WERI-Rb-1 (cell line): ENCODE measurements at regions not wholly inside any gene's neighbourhood (a gene's known extent, or its start where the extent isn't known, plus 50 kb on each side); places are given as distances from the start of the nearest gene placed in this dataset.

ENCODE experiments used
- DNase-seq: peaks from one replicate; pipeline ENCODE4 v3.0.0-alpha.2; 2020
- H3K27ac ChIP-seq: fragments of 250-450 bp; sonication (Bioruptor Pico); 2 replicates; pipeline ENCODE4 v1.5.1; 2020; ENCODE audit warnings: mild to moderate bottlenecking, moderate library complexity
- H3K27me3 ChIP-seq: fragments of 250-450 bp; sonication (Bioruptor Pico); 2 replicates; pipeline ENCODE4 v1.5.1; 2021; ENCODE audit warnings: mild to moderate bottlenecking, low read depth, moderate library complexity; ENCODE audit not compliant: insufficient read depth, severe bottlenecking
- H3K36me3 ChIP-seq: fragments of 250-450 bp; sonication (Bioruptor Pico); 2 replicates; pipeline ENCODE4 v1.5.1; 2020; ENCODE audit warnings: mild to moderate bottlenecking, moderate library complexity
- H3K4me3 ChIP-seq: 2 replicates; pipeline ENCODE4 v1.5.1; 2011; ENCODE audit warnings: low read depth, mild to moderate bottlenecking, control low read depth, low read length
- H3K9me3 ChIP-seq: fragments of 250-450 bp; sonication (Bioruptor Pico); 2 replicates; pipeline ENCODE4 v1.5.1; 2021; ENCODE audit warnings: mild to moderate bottlenecking, moderate library complexity; ENCODE audit not compliant: severe bottlenecking
- CTCF ChIP-seq: IDR thresholded peaks from 2 replicates; pipeline ENCODE4 v1.5.1; 2011; ENCODE audit warnings: low read depth, mild to moderate bottlenecking, control low read depth, inconsistent platforms, low read length

- no peak for DNase-seq
- Histone ChIP-seq H3K9me3 (no peaks in the 10 kb centered on the region), H3K4me3 (no peak overlapping the region), H3K36me3 (peaks cover 31% of the 10 kb centered on the region), H3K27ac (peak overlapping the region; percentile 40; the same call in 1 of the 2 replicates), H3K27me3 (no peaks in the 10 kb centered on the region)
- TF ChIP-seq CTCF: no peak
These were observed 53.5 kb downstream of the PLXNA1 start for GRCh38 chr3:127036209-127037020.

GRCh38 chr3:127037021-127037400, 54.1 kb downstream of the PLXNA1 start:
- H3K4me3 ChIP-seq: no peak overlapping the region
- no peaks in the 10 kb centered on the region for H3K9me3 ChIP-seq
- peaks cover 25% of the 10 kb centered on the region for H3K36me3 ChIP-seq
- no peak for TF ChIP-seq CTCF
- H3K27ac ChIP-seq: peak overlapping the region; percentile 40; the same call in 1 of the 2 replicates
- DNase-seq: no peak
- H3K27me3 ChIP-seq: no peaks in the 10 kb centered on the region

- TF ChIP-seq CTCF: no peak
- DNase-seq: peak; percentile 63
- Histone ChIP-seq H3K9me3 (no peaks in the 10 kb centered on the region), H3K27ac (no peak overlapping the region), H3K36me3 (peaks cover 22% of the 10 kb centered on the region), H3K27me3 (no peaks in the 10 kb centered on the region), H3K4me3 (no peak overlapping the region)
These were observed 54.5 kb downstream of the PLXNA1 start for GRCh38 chr3:127037418-127037841.

- Histone ChIP-seq H3K4me3 (no peak overlapping the region), H3K27ac (no peak overlapping the region), H3K27me3 (no peaks in the 10 kb centered on the region), H3K36me3 (peaks cover 17% of the 10 kb centered on the region), H3K9me3 (no peaks in the 10 kb centered on the region)
- DNase-seq: no peak
- no peak for TF ChIP-seq CTCF
These were observed 55.1 kb downstream of the PLXNA1 start for GRCh38 chr3:127037971-127038446.

- DNase-seq: no peak
- no peak overlapping the region for H3K4me3 ChIP-seq
- peaks cover 12% of the 10 kb centered on the region for H3K36me3 ChIP-seq
- H3K27ac ChIP-seq: no peak overlapping the region
- H3K27me3 ChIP-seq: no peaks in the 10 kb centered on the region
- no peak for TF ChIP-seq CTCF
- H3K9me3 ChIP-seq: no peaks in the 10 kb centered on the region
These were observed 55.6 kb downstream of the PLXNA1 start for GRCh38 chr3:127038466-127038865.
